ENCODE measurements at regions not wholly inside any gene's neighbourhood (a gene's known extent, or its start where the extent isn't known, plus 50 kb on each side); places are given as distances from the start of the nearest gene placed in this dataset.

DNA sequence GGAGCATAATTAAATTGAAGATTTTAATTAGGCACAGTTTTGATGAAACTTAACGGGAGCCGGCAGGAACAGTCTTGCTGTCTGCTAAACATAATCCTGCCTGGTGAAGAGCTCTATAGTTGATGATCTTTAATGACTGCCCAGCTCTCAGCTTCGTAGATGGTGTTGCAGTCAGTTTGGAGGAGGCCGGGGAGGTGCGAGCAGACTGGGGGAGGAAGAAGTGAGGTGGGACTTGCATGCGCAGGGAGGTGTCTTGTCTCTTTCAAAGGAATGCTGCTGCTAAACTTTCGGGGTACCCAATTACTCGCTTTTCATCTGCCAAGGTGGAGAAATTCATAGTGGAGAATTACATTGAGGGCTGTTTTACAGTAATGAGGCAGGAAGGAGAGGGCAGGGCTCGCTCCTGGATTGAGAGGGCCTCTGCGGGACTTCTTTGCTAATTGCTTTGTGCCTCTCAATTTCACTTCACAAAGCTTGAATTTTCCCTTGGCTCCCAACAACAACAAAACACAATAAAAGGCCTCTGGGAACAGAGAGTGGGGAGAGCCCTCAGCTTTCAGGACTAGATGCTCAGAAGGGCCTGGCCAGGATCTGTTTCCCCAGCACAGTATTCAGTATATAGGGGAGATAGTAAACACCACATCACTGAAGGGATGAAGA lies 257.9 kb upstream of the ADRA1B start (continued):
- TF ChIP-seq, protein P1, sequence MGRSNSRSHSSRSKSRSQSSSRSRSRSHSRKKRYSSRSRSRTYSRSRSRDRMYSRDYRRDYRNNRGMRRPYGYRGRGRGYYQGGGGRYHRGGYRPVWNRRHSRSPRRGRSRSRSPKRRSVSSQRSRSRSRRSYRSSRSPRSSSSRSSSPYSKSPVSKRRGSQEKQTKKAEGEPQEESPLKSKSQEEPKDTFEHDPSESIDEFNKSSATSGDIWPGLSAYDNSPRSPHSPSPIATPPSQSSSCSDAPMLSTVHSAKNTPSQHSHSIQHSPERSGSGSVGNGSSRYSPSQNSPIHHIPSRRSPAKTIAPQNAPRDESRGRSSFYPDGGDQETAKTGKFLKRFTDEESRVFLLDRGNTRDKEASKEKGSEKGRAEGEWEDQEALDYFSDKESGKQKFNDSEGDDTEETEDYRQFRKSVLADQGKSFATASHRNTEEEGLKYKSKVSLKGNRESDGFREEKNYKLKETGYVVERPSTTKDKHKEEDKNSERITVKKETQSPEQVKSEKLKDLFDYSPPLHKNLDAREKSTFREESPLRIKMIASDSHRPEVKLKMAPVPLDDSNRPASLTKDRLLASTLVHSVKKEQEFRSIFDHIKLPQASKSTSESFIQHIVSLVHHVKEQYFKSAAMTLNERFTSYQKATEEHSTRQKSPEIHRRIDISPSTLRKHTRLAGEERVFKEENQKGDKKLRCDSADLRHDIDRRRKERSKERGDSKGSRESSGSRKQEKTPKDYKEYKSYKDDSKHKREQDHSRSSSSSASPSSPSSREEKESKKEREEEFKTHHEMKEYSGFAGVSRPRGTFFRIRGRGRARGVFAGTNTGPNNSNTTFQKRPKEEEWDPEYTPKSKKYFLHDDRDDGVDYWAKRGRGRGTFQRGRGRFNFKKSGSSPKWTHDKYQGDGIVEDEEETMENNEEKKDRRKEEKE (IDR thresholded peaks at IDR 0.05): no peak
- TF ChIP-seq CHD2 (IDR thresholded peaks at IDR 0.05; ENCODE audit: borderline replicate concordance, low read depth, low read length): no peak
- TF ChIP-seq, protein P2, sequence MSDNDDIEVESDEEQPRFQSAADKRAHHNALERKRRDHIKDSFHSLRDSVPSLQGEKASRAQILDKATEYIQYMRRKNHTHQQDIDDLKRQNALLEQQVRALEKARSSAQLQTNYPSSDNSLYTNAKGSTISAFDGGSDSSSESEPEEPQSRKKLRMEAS (IDR thresholded peaks at IDR 0.05; ENCODE audit: low read depth, low read length): no peak
- TF ChIP-seq SPI1 (IDR thresholded peaks at IDR 0.05; ENCODE audit: borderline replicate concordance, insufficient read depth, low read depth, low read length): no peak
- TF ChIP-seq BCL11A (IDR thresholded peaks at IDR 0.05; ENCODE audit: low read depth, low read length): no peak

DNA sequence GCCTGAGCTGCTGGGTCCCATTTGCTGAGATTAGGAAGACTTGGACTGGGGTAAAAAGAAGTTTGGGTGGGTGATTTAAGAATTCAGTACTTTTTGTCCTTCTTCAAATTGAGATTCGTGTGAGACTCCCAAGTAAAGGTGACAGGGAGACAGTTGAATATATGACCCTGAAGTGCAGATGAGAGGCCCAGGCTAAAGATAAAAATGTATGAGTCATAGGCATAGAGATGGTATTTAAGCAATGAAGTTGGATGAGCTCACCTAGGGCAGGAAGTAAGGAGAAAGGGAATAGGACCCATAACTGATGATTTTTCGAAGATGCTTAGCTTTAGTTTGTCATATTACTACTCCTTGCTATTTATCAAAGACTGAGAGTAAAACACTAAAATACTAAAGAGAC lies 255.9 kb upstream of the ADRA1B start:
- Histone ChIP-seq H3K4me1 (ENCODE audit: control insufficient read depth, insufficient read depth, low read length) (no peaks in the 10 kb centered on the region), H3K79me2 (ENCODE audit: control insufficient read depth, insufficient read depth, low read length) (no peaks in the 10 kb centered on the region), H3K9me3 (replicated peaks; ENCODE audit: control insufficient read depth, insufficient read depth, low read length) (no peaks in the 10 kb centered on the region), H3K9ac (ENCODE audit: control insufficient read depth, insufficient read depth, low read length) (no peak overlapping the region), H4K20me1 (ENCODE audit: control insufficient read depth, insufficient read depth) (0 out of 2 replicates have a peak, but pooled peaks cover 3% of the 10 kb centered on the region), H3K36me3 (ENCODE audit: control insufficient read depth in 2 of 2, insufficient read depth in 2 of 2, low read length in 1 of 2) (no peaks in the 10 kb centered on the region), H3K4me2 (ENCODE audit: control insufficient read depth, insufficient read depth) (no peak overlapping the region), H3K4me3 (no peak overlapping the region), H2AFZ (ENCODE audit: control insufficient read depth, low read depth, low read length) (no peak overlapping the region), H3K27ac (ENCODE audit: control insufficient read depth, insufficient read depth) (no peak overlapping the region), H3K27me3 (replicated peaks in 1 of 2; ENCODE audit: control insufficient read depth in 2 of 2, insufficient read depth in 2 of 2, low read length in 1 of 2) (no peaks in the 10 kb centered on the region)
- DNase-seq (ENCODE audit: low read depth, low spot score) (no peak), ATAC-seq (no peak), FAIRE-seq (no peak)
- WGBS (ENCODE audit: insufficient coverage, insufficient replicate concordance, low lambda C conversion rate, missing lambda C conversion rate): 0% methylated on average over 2 of the region's 2 CpGs
- ChIA-PET CTCF (no interaction called here), RAD21 (ENCODE audit: unreplicated experiment) (no interaction called here), POLR2A (no interaction called here), SMC1A (ENCODE audit: uncharacterized antibody, unreplicated experiment) (no interaction called here)
- BruUV-seq (replicated peaks): no TSS peak
- in situ Hi-C loops (cut with MboI) (no loop called here), intact Hi-C loops (cut with micrococcal nuclease; ENCODE audit: unreplicated experiment) (no loop called here)
- TF ChIP-seq SMC3 (IDR thresholded peaks at IDR 0.05; ENCODE audit: borderline replicate concordance, low read length) (no peak), TAF1 (IDR thresholded peaks at IDR 0.05; ENCODE audit: borderline replicate concordance, low read depth, low read length) (no peak)

All from GM12878 (cell line).